ENCODE measurements at regions not wholly inside any gene's neighbourhood (a gene's known extent, or its start where the extent isn't known, plus 50 kb on each side); places are given as distances from the start of the nearest gene placed in this dataset.

- no peak for TF ChIP-seq CREM (CRISPR knock-in tag; IDR thresholded peaks at IDR 0.05)
- TF ChIP-seq CTCF (IDR thresholded peaks at IDR 0.05) = no peak
- no peak for TF ChIP-seq NFYB (CRISPR knock-in tag; conservative IDR thresholded peaks at IDR 0.05; ENCODE audit: low read depth)
- no peak for TF ChIP-seq TP53 (CRISPR knock-in tag; IDR thresholded peaks at IDR 0.05)
- TF ChIP-seq ZNF121 (CRISPR knock-in tag; IDR thresholded peaks at IDR 0.05) = no peak
- no peak for TF ChIP-seq MAX (CRISPR knock-in tag; IDR thresholded peaks at IDR 0.05)
- TF ChIP-seq NR3C1 (CRISPR knock-in tag; conservative IDR thresholded peaks at IDR 0.05; ENCODE audit: low read depth) = no peak
- no peak for TF ChIP-seq ZNF281 (CRISPR knock-in tag; IDR thresholded peaks at IDR 0.05)
- TF ChIP-seq FOXP1 (CRISPR knock-in tag; IDR thresholded peaks at IDR 0.05; ENCODE audit: borderline replicate concordance) = no peak
- TF ChIP-seq CBFB (CRISPR knock-in tag; IDR thresholded peaks at IDR 0.05; ENCODE audit: low read depth) = no peak
- TF ChIP-seq ZNF263 (CRISPR knock-in tag; IDR thresholded peaks at IDR 0.05; ENCODE audit: low read depth) = no peak
- no peak for TF ChIP-seq TEAD1 (CRISPR knock-in tag; IDR thresholded peaks at IDR 0.05)
- TF ChIP-seq SMAD3 (CRISPR knock-in tag; IDR thresholded peaks at IDR 0.05; ENCODE audit: borderline replicate concordance) = no peak
- no peak for TF ChIP-seq CREB1 (CRISPR knock-in tag; IDR thresholded peaks at IDR 0.05)
Measured at GRCh38 chr3:137514853-137515252, 249.3 kb upstream of the SOX14 start.

All from WTC11 (cell line).